ENCODE measurements at regions not wholly inside any gene's neighbourhood (a gene's known extent, or its start where the extent isn't known, plus 50 kb on each side); places are given as distances from the start of the nearest gene placed in this dataset.

DNA sequence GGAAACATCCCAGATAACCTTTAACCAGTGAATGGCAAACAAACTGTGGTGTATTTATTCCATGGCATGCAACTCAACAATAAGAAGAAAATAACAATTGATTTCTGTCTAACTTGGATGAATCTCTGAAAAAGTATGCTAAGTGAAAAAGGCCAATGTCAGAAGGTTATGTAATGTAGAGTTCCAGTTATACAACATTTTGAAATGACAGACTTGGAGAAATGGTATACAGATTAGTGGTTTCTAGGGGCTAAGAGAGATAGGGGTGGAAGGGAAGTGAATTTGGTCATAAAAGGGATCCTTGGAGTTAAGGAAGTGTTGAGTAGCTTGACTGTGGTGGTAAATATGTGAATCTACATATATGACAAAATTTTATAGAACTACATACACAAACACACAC is 269.4 kb upstream of the SUCLG2 start:
- DNase-seq = no peak
- Histone ChIP-seq H3K27ac (no peak overlapping the region), H3K4me3 (no peak overlapping the region), H3K9me3 (no peaks in the 10 kb centered on the region), H3K4me1 (no peaks in the 10 kb centered on the region), H3K36me3 (no peaks in the 10 kb centered on the region), H3K27me3 (no peaks in the 10 kb centered on the region)
- TF ChIP-seq POLR2A (IDR thresholded peaks at IDR 0.05) = no peak
- TF ChIP-seq, protein P1, sequence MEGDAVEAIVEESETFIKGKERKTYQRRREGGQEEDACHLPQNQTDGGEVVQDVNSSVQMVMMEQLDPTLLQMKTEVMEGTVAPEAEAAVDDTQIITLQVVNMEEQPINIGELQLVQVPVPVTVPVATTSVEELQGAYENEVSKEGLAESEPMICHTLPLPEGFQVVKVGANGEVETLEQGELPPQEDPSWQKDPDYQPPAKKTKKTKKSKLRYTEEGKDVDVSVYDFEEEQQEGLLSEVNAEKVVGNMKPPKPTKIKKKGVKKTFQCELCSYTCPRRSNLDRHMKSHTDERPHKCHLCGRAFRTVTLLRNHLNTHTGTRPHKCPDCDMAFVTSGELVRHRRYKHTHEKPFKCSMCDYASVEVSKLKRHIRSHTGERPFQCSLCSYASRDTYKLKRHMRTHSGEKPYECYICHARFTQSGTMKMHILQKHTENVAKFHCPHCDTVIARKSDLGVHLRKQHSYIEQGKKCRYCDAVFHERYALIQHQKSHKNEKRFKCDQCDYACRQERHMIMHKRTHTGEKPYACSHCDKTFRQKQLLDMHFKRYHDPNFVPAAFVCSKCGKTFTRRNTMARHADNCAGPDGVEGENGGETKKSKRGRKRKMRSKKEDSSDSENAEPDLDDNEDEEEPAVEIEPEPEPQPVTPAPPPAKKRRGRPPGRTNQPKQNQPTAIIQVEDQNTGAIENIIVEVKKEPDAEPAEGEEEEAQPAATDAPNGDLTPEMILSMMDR (IDR thresholded peaks at IDR 0.05) = no peak
- intact Hi-C loops (cut with DNase I) = no loop called here

DNA sequence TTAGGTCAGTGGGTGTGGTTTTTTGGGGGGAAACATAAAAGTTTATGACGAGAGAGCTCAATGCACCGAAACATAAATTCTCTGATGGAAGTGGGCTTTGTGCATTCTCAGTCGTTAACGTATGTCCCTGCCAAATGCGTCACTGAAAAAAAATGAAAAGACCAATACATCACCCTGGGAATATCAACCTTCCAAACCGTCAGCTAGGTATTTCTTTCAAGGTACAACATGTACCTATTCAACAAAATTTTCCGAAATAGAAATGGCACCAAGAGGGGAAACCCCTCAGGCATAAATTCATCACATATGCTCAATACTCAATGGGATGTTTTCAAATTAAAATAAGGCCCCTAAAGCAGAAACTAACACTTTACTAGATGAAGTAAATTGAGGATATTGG is 266.6 kb upstream of the SUCLG2 start:
- Histone ChIP-seq H3K36me3 (no peaks in the 10 kb centered on the region), H3K4me3 (no peak overlapping the region), H3K4me1 (no peaks in the 10 kb centered on the region), H3K27ac (no peak overlapping the region), H3K27me3 (no peaks in the 10 kb centered on the region), H3K9me3 (no peaks in the 10 kb centered on the region)
- TF ChIP-seq, protein P1 (IDR thresholded peaks at IDR 0.05) = no peak
- no peak for TF ChIP-seq POLR2A (IDR thresholded peaks at IDR 0.05)
- WGBS, 2 donors = 50 to 82% methylated on average over 7 of the region's 7 CpGs
- intact Hi-C loops (cut with DNase I) = no loop called here
- DNase-seq = no peak

DNA sequence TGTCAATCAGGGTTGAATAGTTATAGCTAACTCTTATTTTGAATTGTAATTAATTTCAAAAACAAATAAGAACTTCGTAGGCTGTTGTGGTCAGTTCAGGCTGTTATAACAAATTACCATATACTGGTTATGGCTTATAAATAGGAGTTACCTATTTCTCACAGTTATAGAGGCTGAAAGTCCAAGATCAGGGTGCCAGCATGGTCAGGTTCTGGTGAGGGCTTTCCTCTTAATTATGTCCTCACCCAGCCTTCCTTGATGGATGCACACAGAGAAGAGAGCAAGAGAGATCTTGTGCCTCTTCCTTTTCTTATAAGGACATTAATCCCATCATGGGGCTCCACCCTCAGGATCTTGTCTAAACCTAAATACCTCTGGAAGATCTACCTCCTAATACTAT is 265.9 kb upstream of the SUCLG2 start:
- no peak for DNase-seq
- H3K36me3 ChIP-seq = no peaks in the 10 kb centered on the region
- WGBS, 2 donors = 52 to 53% methylated on average over 1 of the region's 1 CpG
- no peaks in the 10 kb centered on the region for H3K27me3 ChIP-seq
- H3K9me3 ChIP-seq = no peaks in the 10 kb centered on the region
- TF ChIP-seq, protein P1 (IDR thresholded peaks at IDR 0.05) = no peak
- no peak for TF ChIP-seq POLR2A (IDR thresholded peaks at IDR 0.05)
- H3K4me3 ChIP-seq = no peak overlapping the region
- intact Hi-C loops (cut with DNase I) = no loop called here
- no peak overlapping the region for H3K27ac ChIP-seq
- H3K4me1 ChIP-seq = no peaks in the 10 kb centered on the region

DNA sequence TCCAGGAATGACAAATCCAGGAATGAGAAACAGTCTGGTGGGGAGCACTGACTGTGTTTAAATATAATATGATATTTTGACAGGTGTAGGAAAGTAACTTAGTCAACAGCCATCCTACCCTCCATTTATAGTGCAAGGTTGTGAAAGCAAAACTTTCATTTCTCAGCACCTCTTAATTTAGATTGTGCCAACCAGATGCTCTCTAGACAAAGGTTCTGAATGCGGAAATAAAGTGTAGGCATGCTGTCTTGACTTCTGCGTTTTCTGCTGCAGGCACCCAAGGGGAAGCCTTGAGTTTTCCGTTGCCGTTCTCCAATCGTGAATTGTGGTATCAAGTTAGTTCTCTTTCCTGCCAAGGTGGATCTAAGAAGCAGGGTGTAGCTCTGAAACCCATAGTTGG is 261.9 kb upstream of the SUCLG2 start:
- H3K27me3 ChIP-seq = no peaks in the 10 kb centered on the region
- H3K9me3 ChIP-seq = no peaks in the 10 kb centered on the region
- 86 to 95% methylated on average over 5 of the region's 5 CpGs for WGBS, 2 donors
- no peak overlapping the region for H3K27ac ChIP-seq
- no peak for TF ChIP-seq POLR2A (IDR thresholded peaks at IDR 0.05)
- TF ChIP-seq, protein P1 (IDR thresholded peaks at IDR 0.05) = no peak
- no peak for DNase-seq
- intact Hi-C loops (cut with DNase I) = no loop called here
- no peak overlapping the region for H3K4me3 ChIP-seq
- H3K4me1 ChIP-seq = no peaks in the 10 kb centered on the region
- no peaks in the 10 kb centered on the region for H3K36me3 ChIP-seq

DNA sequence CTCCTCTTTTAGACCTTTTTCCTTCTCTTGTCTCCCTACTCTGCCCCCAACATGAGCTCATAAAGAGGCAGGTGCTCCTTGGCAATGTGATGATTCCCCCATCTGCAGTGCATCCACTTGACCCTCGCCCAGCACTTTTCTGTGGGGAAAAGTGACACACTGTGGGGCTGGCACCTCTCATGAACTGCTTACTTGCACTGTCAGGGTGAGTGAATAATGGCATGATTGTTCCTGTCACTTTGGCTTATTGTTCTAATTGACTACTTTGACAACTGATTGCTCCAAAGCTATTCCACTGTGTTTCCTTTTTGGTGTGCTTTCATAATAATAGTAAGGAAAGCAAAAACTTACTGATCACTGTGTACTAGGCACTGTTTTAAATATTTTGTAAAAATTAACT is 253.3 kb upstream of the SUCLG2 start:
- Histone ChIP-seq H3K4me3 (no peak overlapping the region), H3K9me3 (no peaks in the 10 kb centered on the region), H3K4me1 (no peaks in the 10 kb centered on the region), H3K36me3 (no peaks in the 10 kb centered on the region), H3K27me3 (no peaks in the 10 kb centered on the region), H3K27ac (no peak overlapping the region)
- WGBS, 2 donors = 17 to 44% methylated on average over 1 of the region's 1 CpG
- no peak for TF ChIP-seq POLR2A (IDR thresholded peaks at IDR 0.05)
- TF ChIP-seq, protein P1 (IDR thresholded peaks at IDR 0.05) = no peak
- DNase-seq = no peak
- intact Hi-C loops (cut with DNase I) = no loop called here
